Fibroblast of gingiva (primary cell): ENCODE measurements at regions not wholly inside any gene's neighbourhood (a gene's known extent, or its start where the extent isn't known, plus 50 kb on each side); places are given as distances from the start of the nearest gene placed in this dataset.

Source experiments
- DNase-seq: peaks from one replicate; pipeline ENCODE4 v3.0.0-alpha.2; 2011; ENCODE audit warnings: low read depth

DNA sequence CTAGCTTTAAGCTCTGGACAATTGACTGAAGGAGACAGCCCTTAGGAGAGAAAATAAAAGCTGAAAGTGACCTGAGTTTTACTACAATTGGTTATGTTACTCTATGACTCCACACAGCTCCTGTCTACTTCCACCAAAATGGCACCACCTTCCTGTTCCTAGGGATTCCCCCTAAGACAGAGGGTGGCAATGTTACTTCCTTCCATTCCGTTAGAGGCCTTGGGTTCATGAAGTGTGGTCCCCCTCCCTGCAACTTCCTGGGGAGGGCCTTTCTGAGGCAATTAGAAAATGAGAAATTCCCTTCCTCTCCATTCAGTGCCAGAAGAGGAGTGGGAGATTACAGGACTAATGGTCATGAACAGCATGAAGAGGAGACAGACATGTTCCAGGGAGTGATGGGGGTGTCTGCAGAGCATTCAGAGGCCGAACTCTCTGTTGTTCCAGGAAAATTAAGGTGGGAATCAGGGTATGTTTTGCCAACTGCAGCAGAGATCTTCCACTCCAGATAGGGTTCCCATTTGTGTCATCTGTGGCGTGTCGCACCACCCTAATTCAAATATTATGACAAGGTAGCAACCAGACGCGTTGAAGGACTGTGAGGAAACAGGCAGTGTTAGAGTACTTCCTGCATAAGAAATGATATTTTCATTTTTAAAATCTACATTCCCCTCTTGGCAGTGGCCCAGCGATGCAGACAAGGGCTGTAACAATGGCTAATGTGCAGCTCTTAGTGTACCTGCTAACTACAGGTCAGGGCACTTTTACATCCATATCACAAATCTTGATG, 53.1 kb upstream of the TRIM67 start:
- DNase-seq, result no peak

- DNase-seq, result no peak
Measured at GRCh38 chr1:231107600-231108326, 54.1 kb upstream of the TRIM67 start.

DNA sequence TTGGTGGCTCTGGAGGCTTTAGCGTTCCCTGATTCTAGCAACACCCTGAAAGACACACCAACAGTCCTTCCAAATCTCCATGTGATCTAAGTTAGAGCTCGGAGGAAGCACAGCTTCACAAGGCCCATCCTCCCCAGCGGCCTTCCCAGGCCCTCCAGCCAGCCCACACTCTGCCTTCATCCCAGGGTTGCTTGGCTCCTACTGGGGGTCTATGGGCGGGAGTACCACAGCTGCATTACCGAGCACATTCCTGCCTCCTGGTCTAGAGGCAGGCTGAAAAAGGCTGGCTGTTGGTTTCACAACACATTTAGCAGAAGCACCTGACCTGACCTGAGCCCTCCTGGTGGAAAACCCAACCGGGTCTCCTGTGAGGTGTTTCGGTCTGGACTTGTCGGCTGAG, 54.7 kb upstream of the TRIM67 start:
- no peak for DNase-seq

DNA sequence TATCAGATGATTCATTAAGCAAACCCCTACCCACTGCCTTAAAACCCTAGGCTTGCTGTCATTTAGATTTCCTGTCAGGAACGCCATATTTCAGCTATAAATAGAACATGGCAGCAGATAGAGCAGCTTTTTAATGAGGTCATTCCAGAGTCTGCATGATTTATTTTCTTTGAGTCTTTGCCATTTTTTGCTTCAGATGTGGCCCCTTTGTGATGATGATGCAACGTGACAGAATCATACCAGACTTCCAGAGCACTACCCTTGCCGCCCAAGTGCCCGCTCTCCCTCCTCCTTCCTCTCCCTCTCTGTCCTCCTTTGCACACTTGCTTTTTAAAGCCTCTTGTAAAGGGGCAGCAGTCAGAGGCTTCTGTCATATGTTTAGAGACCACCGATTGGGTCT, 55.5 kb upstream of the TRIM67 start:
- DNase-seq, result peak; percentile 49

DNA sequence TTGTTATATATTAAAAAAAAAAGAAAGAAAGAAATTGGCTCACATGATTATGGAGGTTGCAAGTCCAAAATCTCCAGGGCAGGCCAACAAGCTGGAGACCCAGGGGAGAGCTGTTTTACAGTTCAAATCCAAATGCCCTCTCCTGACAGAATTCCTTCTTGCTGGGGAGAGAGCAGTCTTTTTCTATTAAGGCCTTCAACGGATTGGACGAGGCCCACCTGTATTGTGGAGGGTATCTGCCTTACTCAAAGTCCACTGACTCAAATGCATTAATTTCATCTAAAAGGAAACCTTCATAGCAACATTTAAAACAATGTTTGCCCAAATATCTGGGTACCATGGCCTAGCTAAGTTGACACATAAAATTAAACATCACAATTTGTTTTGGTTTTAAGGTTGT, 56.9 kb upstream of the TRIM67 start:
- no peak for DNase-seq

- no peak for DNase-seq
Measured at GRCh38 chr1:231103961-231104360, 57.9 kb upstream of the TRIM67 start.

- DNase-seq, result no peak
Measured at GRCh38 chr1:231099996-231100767, 60.1 kb upstream of the FAM89A start.

DNA sequence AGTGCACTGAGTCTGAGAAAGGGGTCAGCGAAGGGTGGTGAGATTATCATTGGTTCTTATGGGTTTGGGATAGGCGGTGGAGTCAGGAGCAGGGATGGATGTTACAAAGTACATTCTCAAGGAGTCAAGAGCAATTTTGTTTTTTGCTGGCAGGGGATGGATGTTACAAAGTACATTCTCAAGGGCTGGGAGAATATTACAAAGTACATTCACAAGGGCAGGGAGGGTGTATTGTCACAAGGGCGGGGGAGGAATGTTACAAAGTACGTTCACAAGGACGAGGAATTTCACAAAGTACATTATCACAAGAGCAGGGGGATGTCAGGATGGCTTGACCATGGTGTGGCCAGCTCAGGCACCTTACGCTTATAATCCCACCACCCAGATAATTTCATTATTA, 59.3 kb upstream of the FAM89A start:
- DNase-seq, result no peak

DNA sequence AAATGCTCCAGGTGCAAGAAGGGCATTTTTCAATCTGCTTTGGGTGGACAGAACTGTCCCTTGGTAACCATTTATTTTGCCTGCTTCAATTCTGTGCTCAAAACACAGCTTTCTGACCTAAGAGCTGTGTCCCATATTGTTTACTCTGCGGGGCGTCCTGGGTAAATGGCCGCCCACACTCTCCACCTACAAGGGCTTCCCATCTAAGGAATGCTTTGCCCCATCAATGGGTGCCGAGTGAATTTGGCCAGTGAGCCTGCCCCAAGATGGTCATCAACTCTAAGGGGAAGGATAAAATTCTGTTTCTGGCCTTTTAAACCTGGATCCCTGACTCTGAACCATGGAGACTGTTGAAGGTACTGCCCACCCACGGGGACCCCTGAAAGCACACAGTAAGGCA, 55.5 kb upstream of the FAM89A start:
- DNase-seq, result no peak

- DNase-seq, result no peak
Measured at GRCh38 chr1:231094421-231094820, 54.4 kb upstream of the FAM89A start.

DNA sequence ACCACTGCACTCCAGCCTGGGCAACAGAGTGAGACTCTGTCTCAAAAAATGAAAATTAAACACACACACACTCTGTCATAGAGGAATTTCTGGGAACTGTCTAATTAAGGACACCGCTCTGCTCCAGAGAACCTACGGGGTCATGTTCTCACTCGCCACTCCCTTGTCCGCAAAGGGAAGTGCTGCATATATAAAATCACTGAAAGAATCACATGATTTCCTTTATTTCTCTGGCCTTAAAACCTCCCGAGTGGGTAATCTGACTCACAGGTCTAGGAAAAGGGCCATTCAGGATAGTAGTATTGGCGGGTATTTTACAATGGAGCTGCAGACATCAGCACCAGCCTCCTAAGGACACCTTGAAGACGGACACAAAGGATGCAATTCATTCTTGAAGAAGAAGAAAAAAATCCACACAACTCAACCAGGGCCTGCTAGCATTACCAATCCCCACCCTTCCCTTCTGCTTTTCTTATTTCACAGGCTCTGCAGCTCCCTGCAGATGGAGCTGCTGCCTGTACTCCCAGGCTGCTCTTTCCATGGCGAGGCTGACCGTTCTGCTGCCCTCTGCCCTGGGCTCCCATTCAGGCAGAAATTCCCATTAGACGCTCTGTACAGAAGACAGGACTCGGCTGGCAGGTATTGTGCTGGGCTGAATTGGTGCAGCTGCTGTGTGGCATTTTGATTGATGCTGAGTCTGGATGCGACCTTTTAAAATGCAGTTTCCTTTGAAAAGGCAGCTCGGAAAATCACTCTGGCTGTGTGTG, 53.3 kb upstream of the FAM89A start:
- DNase-seq, result no peak

GRCh38 chr1:231092380-231092779, 52.3 kb upstream of the FAM89A start:
- DNase-seq, result no peak

- no peak for DNase-seq
Measured at GRCh38 chr1:231091831-231092301, 51.8 kb upstream of the FAM89A start.

GRCh38 chr1:231091415-231091814, 51.4 kb upstream of the FAM89A start:
- no peak for DNase-seq
